HCT116 (cell line): ENCODE measurements at regions not wholly inside any gene's neighbourhood (a gene's known extent, or its start where the extent isn't known, plus 50 kb on each side); places are given as distances from the start of the nearest gene placed in this dataset.

Source experiments
- CEBPB ChIP-seq: IDR thresholded peaks from 2 replicates; pipeline ENCODE4 v1.6.1; 2012; ENCODE audit warnings: low read depth
- CTCF ChIP-seq, 3 experiments: fragments of 200-600 bp in 1 of 3; sonication (generic) in 1 of 3; IDR thresholded peaks in 2 of 3; conservative IDR thresholded peaks in 1 of 3; 2 replicates each; pipeline ENCODE4 v1.5.1; 2012 to 2017; ENCODE audit warnings: low read depth in 2 of 3, low read length in 2 of 3, antibody characterized with exemption in 1 of 3, borderline replicate concordance in 1 of 3, control low read depth in 1 of 3, mild to moderate bottlenecking in 1 of 3, mixed read lengths in 1 of 3, mixed run types in 1 of 3, moderate library complexity in 1 of 3; ENCODE audit not compliant: insufficient read depth in 1 of 3
- ELF1 ChIP-seq: IDR thresholded peaks from 2 replicates; pipeline ENCODE4 v1.6.1; 2012; ENCODE audit warnings: low read depth, borderline replicate concordance
- EZH2 ChIP-seq: fragments of 200-600 bp; sonication (generic); IDR thresholded peaks from 2 replicates; pipeline ENCODE4 v1.6.1; 2017; ENCODE audit warnings: antibody characterized with exemption, mixed run types
- EZH2phosphoT487 ChIP-seq: fragments of 200-600 bp; IDR thresholded peaks from 2 replicates; pipeline ENCODE4 v1.6.1; 2018; ENCODE audit warnings: antibody characterized with exemption, borderline replicate concordance
- FOSL1 ChIP-seq: IDR thresholded peaks from 2 replicates; pipeline ENCODE4 v1.6.1; 2012; ENCODE audit warnings: low read depth
- JUND ChIP-seq: IDR thresholded peaks from 2 replicates; pipeline ENCODE4 v1.6.1; 2012
- POLR2A ChIP-seq: IDR thresholded peaks from 2 replicates; pipeline ENCODE4 v1.7.0; 2011; ENCODE audit warnings: borderline replicate concordance; ENCODE audit not compliant: insufficient read depth, insufficient read length; ENCODE audit errors: extremely low read depth
- POLR2AphosphoS5 ChIP-seq: IDR thresholded peaks from 2 replicates; pipeline ENCODE4 v1.6.1; 2011; ENCODE audit warnings: mild to moderate bottlenecking, low read depth, low read length, moderate library complexity
- ZBTB33 ChIP-seq: IDR thresholded peaks from 2 replicates; pipeline ENCODE4 v1.6.1; 2011; ENCODE audit warnings: mild to moderate bottlenecking, low read length, moderate library complexity; ENCODE audit not compliant: insufficient replicate concordance; ENCODE audit errors: extremely low read depth
- TF ChIP-seq, protein P1 (sequence below): IDR thresholded peaks from 2 replicates; pipeline ENCODE4 v1.6.1; 2012
- TF ChIP-seq, protein P2 (sequence below): IDR thresholded peaks from 2 replicates; pipeline ENCODE4 v1.6.1; 2012; ENCODE audit warnings: low read depth

GRCh38 chr11:20278727-20279126, 84.8 kb upstream of the HTATIP2 start:
- TF ChIP-seq CTCF (IDR thresholded peaks at IDR 0.05 in 2 of 3, conservative IDR thresholded peaks at IDR 0.05 in 1 of 3; ENCODE audit: borderline replicate concordance in 1 of 3, insufficient read depth in 1 of 3, low read depth in 2 of 3, low read length in 2 of 3) (no peak), FOSL1 (no peak), POLR2A (no peak), POLR2AphosphoS5 (no peak), EZH2 (no peak), JUND (no peak), EZH2phosphoT487 (no peak), ZBTB33 (no peak), CEBPB (no peak), ELF1 (no peak)
- TF ChIP-seq, protein P1, sequence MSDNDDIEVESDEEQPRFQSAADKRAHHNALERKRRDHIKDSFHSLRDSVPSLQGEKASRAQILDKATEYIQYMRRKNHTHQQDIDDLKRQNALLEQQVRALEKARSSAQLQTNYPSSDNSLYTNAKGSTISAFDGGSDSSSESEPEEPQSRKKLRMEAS: no peak
- TF ChIP-seq, protein P2, sequence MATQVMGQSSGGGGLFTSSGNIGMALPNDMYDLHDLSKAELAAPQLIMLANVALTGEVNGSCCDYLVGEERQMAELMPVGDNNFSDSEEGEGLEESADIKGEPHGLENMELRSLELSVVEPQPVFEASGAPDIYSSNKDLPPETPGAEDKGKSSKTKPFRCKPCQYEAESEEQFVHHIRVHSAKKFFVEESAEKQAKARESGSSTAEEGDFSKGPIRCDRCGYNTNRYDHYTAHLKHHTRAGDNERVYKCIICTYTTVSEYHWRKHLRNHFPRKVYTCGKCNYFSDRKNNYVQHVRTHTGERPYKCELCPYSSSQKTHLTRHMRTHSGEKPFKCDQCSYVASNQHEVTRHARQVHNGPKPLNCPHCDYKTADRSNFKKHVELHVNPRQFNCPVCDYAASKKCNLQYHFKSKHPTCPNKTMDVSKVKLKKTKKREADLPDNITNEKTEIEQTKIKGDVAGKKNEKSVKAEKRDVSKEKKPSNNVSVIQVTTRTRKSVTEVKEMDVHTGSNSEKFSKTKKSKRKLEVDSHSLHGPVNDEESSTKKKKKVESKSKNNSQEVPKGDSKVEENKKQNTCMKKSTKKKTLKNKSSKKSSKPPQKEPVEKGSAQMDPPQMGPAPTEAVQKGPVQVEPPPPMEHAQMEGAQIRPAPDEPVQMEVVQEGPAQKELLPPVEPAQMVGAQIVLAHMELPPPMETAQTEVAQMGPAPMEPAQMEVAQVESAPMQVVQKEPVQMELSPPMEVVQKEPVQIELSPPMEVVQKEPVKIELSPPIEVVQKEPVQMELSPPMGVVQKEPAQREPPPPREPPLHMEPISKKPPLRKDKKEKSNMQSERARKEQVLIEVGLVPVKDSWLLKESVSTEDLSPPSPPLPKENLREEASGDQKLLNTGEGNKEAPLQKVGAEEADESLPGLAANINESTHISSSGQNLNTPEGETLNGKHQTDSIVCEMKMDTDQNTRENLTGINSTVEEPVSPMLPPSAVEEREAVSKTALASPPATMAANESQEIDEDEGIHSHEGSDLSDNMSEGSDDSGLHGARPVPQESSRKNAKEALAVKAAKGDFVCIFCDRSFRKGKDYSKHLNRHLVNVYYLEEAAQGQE: no peak
